Activated T-helper 1 cell treated with Interleukin-2 at 50 U/mL for 16 hours (primary cell): ENCODE measurements at regions not wholly inside any gene's neighbourhood (a gene's known extent, or its start where the extent isn't known, plus 50 kb on each side); places are given as distances from the start of the nearest gene placed in this dataset.
A peak's percentile ranks its signal among the peaks of the same experiment; 100 is the strongest.
"Not testable (repeated sequence)": the region's sequence is repeated elsewhere in the genome, so short reads cannot be mapped to it uniquely, and the experiment has no call there.

Source experiments
- DNase-seq: peaks from one replicate; pipeline ENCODE4 v3.0.0-alpha.2; 2020; ENCODE audit warnings: low read depth

- no peak for DNase-seq
Observed at GRCh38 chr2:133884739-133885381, 316.6 kb upstream of the NCKAP5 start.

DNA sequence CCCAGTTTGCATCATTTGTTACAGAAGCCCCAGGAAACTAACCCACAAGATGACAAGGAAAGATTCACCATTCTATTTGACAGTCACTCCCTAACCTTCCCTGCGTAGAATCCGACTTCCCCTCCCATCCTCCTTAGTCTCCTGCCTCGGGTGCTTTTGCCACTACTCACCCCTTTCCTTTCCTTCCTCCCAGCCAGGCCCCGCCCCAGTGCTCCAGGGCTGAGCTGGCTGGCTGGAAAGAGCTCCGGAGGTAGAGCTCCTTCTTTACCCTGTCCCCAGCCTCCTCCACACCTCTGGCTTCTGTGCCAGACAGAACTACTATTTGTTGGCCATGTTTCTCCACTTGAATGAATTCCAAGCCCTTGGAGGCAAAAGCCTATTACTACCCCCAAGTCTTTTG is 317.6 kb upstream of the NCKAP5 start:
- no peak for DNase-seq

GRCh38 chr2:133886735-133887675 is 318.7 kb upstream of the NCKAP5 start:
- DNase-seq = peak; percentile 8

DNA sequence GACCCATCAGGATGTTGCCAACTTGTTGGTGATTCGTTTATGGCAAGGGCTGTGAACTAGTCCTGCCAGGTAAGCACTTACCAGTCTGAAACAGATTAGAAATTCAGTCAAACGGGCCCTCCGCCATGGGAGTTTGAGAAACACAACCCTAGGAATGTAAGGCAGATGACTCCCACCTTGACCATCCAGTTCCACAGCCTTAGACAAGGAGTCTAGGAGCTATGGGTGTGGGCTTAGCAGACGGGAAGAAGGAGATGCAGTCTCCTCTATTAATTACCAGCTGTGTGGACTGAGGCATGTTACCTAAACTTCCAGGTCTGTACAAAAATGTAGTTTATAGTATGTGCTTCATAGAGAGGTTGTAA is 319.4 kb upstream of the NCKAP5 start:
- no peak for DNase-seq

DNA sequence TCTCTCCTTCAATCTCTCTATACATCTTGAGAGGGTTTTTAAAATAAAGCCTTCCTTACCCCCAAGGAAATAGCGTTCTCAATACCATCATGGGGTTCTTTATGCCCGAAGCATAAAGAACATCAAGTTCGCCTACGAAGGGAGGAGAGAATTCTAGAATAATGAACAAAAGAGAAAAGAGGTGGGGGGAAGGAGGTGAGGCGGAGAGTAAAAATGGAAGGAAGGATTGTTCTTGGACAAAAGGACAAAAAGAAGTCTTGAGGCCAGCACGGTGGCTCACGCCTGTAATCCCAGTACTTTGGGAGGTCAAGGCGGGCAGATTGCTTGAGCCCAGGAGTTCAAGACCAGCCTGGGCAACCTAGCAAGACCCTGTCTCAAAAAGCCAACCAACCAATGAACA is 319.8 kb upstream of the NCKAP5 start:
- no peak for DNase-seq

GRCh38 chr2:133888621-133889219 is 320.5 kb upstream of the NCKAP5 start:
- DNase-seq = no peak

- DNase-seq = no peak
Observed at GRCh38 chr2:133892352-133892913, 324.2 kb upstream of the NCKAP5 start.

DNA sequence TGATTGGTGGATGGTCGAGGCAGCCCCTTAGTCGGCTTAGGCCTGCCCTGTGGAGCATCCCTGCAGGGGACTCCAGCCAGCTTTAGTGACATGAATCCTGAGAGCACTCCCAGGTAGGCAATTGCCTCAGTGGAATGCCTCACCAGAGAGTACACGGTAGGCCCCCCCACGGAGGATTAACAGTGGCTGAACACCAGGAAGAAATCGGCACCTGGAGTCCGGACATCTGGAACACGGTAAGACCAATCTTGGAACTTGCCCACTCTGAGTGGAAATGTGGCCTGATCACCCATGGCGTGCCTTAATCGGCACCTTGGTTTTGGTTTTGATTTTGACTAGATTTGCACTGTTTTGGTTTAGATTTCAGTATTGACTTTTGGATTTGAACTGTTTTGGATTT is 326.2 kb upstream of the NCKAP5 start:
- DNase-seq = no peak

- not testable (repeated sequence) for DNase-seq
Observed at GRCh38 chr2:133897838-133898237, 329.6 kb upstream of the NCKAP5 start.

- no peak for DNase-seq
Observed at GRCh38 chr2:133900909-133901308, 332.6 kb upstream of the NCKAP5 start.

- DNase-seq = no peak
Observed at GRCh38 chr2:133906396-133906795, 338.1 kb upstream of the NCKAP5 start.

DNA sequence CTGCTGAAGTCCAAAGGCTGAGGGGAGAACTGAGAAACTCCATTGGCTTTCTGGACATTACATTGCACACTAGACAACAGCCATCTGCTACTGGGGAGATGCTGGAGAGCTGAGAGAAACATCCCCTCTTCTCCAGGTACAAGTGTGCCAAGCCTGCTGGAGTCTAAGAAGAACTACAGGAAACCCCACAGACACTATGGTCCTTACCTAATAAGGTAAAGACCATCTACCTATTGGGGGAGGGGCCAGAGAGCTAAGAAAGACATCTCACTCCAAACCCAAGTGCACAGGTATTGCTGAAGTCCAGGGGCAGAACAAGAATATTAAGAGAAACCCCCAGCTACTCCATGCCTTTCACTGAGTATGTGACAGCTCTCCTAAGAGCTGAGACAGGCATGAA is 338.7 kb upstream of the NCKAP5 start:
- DNase-seq = no peak

DNA sequence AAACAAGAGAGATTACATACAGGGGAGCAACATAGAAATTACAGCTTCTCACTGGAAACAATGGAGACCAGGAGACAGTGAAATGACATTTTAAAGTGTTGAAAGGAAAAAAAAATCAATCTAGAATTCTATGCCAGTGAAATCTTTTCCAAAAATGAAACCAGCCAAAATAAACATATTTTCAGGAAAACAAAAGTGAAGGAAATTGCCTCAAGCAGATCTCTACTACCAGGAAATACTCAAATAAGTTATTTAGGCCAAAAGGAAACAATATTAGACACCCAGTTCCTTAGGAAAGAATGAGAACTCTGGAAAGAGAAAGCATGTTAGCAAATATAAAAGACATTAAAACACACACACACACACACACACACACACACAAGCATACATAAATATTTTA is 339.9 kb upstream of the NCKAP5 start:
- no peak for DNase-seq

DNA sequence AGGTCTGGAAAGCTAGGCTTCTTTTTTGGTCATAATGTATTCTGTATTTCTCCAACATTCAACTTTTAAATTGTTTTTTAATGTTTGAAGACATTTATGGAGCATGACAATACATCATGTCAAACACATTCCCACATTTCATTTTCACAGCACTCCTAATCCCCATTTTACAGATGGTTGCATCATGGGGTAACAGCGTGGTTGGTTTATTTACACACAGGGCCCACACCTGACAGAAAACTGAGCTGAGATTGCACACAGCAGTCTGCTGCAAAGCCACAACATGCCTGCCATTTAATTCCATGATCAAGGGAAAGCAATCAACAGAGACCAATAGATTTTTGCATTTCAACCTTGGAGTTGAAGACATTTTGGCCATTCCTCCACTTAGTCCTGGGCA is 335.7 kb upstream of the MGAT5 start:
- no peak for DNase-seq

DNA sequence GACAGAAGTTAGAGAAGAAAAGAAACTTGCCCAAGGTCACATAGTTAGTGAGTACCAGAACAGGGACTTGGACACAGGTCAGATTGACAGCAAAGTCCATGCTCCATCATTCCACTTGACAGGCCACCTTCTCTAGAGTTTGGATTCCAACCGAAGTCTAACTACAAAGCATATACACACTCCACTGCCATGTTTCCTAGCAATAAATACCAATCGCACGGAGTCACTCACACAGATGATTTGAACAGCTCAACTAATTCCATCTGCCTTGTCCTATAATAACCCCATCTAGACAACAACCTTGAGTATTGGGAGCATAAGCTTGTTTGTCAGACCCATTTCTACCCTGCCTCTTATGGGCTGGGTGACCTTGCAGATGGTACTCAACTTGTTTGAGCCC is 334.6 kb upstream of the MGAT5 start:
- no peak for DNase-seq

DNA sequence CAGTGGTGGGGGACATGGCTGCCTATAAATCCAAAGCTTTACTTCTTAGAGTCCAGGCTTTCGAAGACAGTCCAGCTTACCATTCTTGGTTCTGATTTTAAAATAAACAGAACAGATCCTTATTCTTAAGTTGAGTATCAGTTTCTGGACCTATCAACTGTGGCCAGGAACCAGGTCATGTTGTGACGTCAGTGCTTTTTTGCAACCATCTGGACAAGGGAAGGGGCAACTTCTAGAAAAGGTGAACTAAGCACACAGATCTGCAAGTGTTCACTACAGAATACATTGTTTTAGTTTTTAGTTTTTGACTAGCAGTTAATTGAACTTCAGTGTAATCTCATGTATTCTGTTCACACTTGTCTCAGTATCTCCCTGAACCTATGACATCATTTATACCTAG is 326.0 kb upstream of the MGAT5 start:
- no peak for DNase-seq

- no peak for DNase-seq
Observed at GRCh38 chr2:133936096-133936495, 317.8 kb upstream of the MGAT5 start.

DNA sequence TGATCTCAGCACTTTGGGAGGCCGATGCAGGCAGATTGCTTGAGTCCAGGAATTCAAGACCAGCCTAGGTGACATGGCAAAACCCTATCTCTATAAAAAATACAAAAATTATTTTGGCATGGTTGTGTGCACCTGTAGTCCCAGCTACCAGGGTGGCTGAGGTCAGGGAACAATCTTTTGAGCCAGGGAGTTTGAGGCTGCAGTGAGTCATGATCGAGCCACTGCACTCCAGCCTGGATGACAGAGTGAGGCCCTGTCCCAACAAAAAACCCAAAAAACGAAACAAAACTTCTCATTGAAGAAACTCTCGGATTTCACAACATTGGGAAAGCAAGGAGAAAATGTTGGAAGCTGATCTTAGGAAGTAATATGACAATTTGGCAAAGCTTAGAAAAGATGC is 317.3 kb upstream of the MGAT5 start:
- no peak for DNase-seq

- no peak for DNase-seq
Observed at GRCh38 chr2:133937669-133938068, 316.2 kb upstream of the MGAT5 start.

GRCh38 chr2:133940134-133940533 is 313.7 kb upstream of the MGAT5 start:
- no peak for DNase-seq

DNA sequence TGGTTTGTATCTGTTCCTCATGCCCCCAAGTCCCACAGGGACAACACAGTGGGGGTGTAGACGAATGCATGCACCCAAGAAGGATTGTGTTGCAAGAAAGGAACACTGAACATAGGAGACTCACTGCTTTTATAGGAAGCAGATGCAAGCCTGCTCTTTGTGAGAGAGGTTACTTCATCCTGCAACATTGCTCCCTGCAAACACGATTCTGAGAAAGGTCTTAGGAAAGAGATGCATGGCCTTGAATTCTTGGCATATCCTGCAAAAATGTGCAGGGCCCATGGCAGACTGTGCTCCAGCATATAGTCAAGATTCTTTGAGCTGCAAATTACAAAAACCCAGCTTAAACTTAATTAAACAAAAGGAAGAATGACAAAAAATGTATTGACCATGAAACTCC is 312.2 kb upstream of the MGAT5 start:
- no peak for DNase-seq

DNA sequence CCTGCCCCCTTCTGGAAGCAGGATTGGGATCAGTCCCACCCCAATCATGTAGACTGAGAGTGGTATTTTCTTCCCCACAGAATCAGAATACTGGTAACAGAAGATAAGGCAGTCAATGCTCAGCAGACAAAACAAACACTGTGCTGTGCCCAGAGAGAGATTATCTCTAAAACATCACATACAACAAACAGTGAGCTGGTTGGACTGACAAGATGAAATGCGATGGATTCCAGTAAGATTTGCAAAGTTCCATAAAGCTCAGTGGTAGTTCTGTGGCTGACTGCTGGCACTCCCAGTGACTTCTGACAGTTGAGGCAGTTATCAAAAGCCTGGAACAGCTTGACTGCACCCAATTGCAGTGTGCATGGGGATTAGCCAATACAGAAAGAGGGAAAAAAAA is 311.5 kb upstream of the MGAT5 start:
- no peak for DNase-seq

- no peak for DNase-seq
Observed at GRCh38 chr2:133943108-133943507, 310.8 kb upstream of the MGAT5 start.
